CD4-positive, alpha-beta memory T cell (primary cell): ENCODE measurements at regions not wholly inside any gene's neighbourhood (a gene's known extent, or its start where the extent isn't known, plus 50 kb on each side); places are given as distances from the start of the nearest gene placed in this dataset.

Experiments
- CTCF ChIA-PET: fragments of 350-600 bp; sonication (Branson Sonifier 250); formaldehyde crosslinking; loops from one replicate; lab custom pipeline; 2021; ENCODE audit warnings: inconsistent platforms; ENCODE audit not compliant: partially characterized antibody; lab: Charles Lee
- POLR2A ChIA-PET: fragments of 350-600 bp; sonication (Branson Sonifier 250); formaldehyde crosslinking; loops from one replicate; lab custom pipeline; 2021; ENCODE audit not compliant: partially characterized antibody; lab: Charles Lee
- DNase-seq, 5 donors: peaks; one replicate each; pipeline versions ENCODE4 v3.0.0 to v3.0.0-alpha.2; 2020 to 2022; ENCODE audit warnings: mixed read lengths in 1 of 5
- H3K27ac ChIP-seq: one replicate; pipeline ENCODE4 v1.7.0; 2013; ENCODE audit warnings: low read depth, low read length
- H3K27me3 ChIP-seq: 2 replicates; pipeline ENCODE4 v1.7.0; 2013; ENCODE audit warnings: mild to moderate bottlenecking, low read length, moderate library complexity; ENCODE audit not compliant: insufficient read depth
- H3K36me3 ChIP-seq: 2 replicates; pipeline ENCODE4 v1.7.0; 2013; ENCODE audit warnings: mild to moderate bottlenecking, low read length, moderate library complexity; ENCODE audit not compliant: insufficient read depth
- H3K4me1 ChIP-seq: 2 replicates; pipeline ENCODE4 v1.7.0; 2013; ENCODE audit warnings: mild to moderate bottlenecking, low read length, moderate library complexity; ENCODE audit not compliant: insufficient read depth
- H3K4me3 ChIP-seq, 2 donors: one replicate each; pipeline ENCODE4 v1.7.0; 2013; ENCODE audit warnings: low read length in 2 of 2, mild to moderate bottlenecking in 1 of 2
- H3K9me3 ChIP-seq, 2 donors: one replicate each; pipeline ENCODE4 v1.7.0; 2013; ENCODE audit warnings: low read length in 2 of 2, control low read depth in 1 of 2; ENCODE audit not compliant: control insufficient read depth in 1 of 2
- H3K27ac Mint-ChIP-seq, 7 donors: one replicate each; pipeline ENCODE4 v1.8.0; 2020 to 2021; ENCODE audit warnings: mixed read lengths in 7 of 7, mild to moderate bottlenecking in 6 of 7, inconsistent platforms in 3 of 7, moderate library complexity in 3 of 7
- H3K27me3 Mint-ChIP-seq, 2 donors: one replicate each; pipeline ENCODE4 v1.8.0; 2020 to 2021; ENCODE audit warnings: mixed read lengths in 2 of 2
- H3K36me3 Mint-ChIP-seq, 2 donors: one replicate each; pipeline ENCODE4 v1.8.0; 2020 to 2021; ENCODE audit warnings: mixed read lengths in 2 of 2, inconsistent platforms in 1 of 2, mild to moderate bottlenecking in 1 of 2
- H3K4me1 Mint-ChIP-seq, 4 donors: one replicate each; pipeline ENCODE4 v1.8.0; 2020 to 2021; ENCODE audit warnings: mixed read lengths in 4 of 4, mild to moderate bottlenecking in 1 of 4
- H3K4me3 Mint-ChIP-seq, 8 donors: one replicate each; pipeline ENCODE4 v1.8.0; 2020 to 2021; ENCODE audit warnings: mixed read lengths in 8 of 8, mild to moderate bottlenecking in 7 of 8, moderate library complexity in 6 of 8, inconsistent platforms in 3 of 8
- H3K9me3 Mint-ChIP-seq, 8 donors: one replicate each; pipeline ENCODE4 v1.8.0; 2020 to 2021; ENCODE audit warnings: mixed read lengths in 8 of 8, mild to moderate bottlenecking in 5 of 8, inconsistent platforms in 3 of 8, moderate library complexity in 1 of 8
- intact Hi-C: fragments of 100-400 bp; cut with micrococcal nuclease; formaldehyde crosslinking; loops from one replicate; pipeline ENCODE4 v1.15.1; 2023

DNA sequence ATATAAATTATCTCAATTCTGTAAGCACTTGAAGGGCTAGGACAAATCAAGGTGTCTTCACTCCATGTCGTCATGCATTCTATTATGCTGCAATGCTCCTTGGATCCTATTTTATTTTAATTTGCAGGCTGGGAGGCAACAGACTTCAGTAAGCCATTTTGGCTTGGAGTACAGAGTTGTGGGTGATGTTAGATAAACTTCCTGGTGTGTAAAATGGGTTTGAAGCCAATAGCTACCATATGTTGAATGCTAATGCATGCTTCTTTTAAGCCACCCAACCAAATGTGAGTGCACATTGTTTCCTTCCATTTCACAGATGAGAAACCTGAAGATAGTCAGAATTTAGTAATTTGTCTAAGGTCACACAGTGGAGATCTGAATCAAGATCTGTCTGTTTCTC lies 482.8 kb downstream of the DISC1 start:
- DNase-seq = no peak
- H3K9me3 Mint-ChIP-seq = no peaks in the 10 kb centered on the region
- Histone ChIP-seq H3K9me3 (no peaks in the 10 kb centered on the region), H3K27me3 (no peaks in the 10 kb centered on the region), H3K4me3 (no peak overlapping the region), H3K36me3 (no peaks in the 10 kb centered on the region), H3K4me1 (no peaks in the 10 kb centered on the region), H3K27ac (no peak overlapping the region)
- H3K27me3 Mint-ChIP-seq = peaks cover 4 to 10% of the 10 kb centered on the region in 2 donors
- ChIA-PET POLR2A (no interaction called here), CTCF (no interaction called here)
- H3K4me1 Mint-ChIP-seq = no peaks in the 10 kb centered on the region
- no peak overlapping the region for H3K27ac Mint-ChIP-seq
- intact Hi-C loops = no loop called here
- no peak overlapping the region for H3K4me3 Mint-ChIP-seq
- H3K36me3 Mint-ChIP-seq = no peaks in the 10 kb centered on the region

DNA sequence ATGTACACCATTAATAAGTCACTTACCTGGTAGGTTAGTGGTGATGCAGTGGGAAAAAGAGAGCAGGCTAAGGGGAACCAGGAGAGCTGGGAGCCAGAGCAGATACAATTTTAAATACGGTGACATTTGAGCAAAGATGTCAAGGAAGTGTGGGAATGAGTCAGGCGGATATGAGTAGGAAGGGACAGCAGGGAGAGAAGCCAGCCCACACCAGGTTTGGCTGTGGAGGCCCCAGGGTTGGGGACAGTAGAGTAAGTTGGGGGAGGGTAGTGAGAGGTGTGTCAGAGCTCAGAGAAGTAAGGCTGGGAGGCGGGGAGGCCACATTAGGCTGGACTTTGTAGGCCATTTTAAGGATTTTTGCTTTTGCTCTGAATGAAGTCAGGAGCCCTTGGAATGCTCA lies 482.0 kb downstream of the DISC1 start:
- no peaks in the 10 kb centered on the region for H3K9me3 Mint-ChIP-seq

DNA sequence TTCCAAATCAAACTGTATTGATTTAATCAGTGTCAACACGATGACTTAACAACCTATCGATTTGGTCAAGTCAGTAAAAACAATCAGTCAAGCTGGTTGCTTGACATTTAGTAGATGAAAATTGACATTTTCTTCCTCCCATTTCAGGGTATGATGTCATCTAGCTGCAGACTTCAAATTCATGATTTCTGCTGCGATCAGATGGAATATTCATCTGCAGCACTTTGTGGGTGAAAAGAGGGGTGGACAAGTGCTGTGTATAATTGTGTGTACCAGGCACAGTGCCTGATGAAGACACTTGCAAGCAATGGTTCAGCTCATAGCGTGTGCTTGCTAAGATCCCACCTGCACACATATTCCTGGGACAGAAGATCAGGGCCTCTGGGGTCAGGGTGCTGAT lies 479.8 kb downstream of the DISC1 start:
- H3K9me3 Mint-ChIP-seq = no peaks in the 10 kb centered on the region
- no peak overlapping the region for H3K27ac Mint-ChIP-seq

More for the DNA sequence above, 482.0 kb downstream of the DISC1 start:
- Mint-ChIP-seq H3K36me3 (no peaks in the 10 kb centered on the region), H3K27ac (no peak overlapping the region), H3K4me3 (no peak overlapping the region), H3K4me1 (no peaks in the 10 kb centered on the region), H3K27me3 (peaks cover 4 to 10% of the 10 kb centered on the region in 2 donors)
- intact Hi-C loops = no loop called here
- H3K9me3 ChIP-seq = no peaks in the 10 kb centered on the region
- H3K36me3 ChIP-seq = no peaks in the 10 kb centered on the region
- CTCF ChIA-PET = no interaction called here
- no peaks in the 10 kb centered on the region for H3K4me1 ChIP-seq
- no peak overlapping the region for H3K27ac ChIP-seq
- POLR2A ChIA-PET = no interaction called here
- no peak overlapping the region for H3K4me3 ChIP-seq
- H3K27me3 ChIP-seq = no peaks in the 10 kb centered on the region
- DNase-seq = no peak

DNA sequence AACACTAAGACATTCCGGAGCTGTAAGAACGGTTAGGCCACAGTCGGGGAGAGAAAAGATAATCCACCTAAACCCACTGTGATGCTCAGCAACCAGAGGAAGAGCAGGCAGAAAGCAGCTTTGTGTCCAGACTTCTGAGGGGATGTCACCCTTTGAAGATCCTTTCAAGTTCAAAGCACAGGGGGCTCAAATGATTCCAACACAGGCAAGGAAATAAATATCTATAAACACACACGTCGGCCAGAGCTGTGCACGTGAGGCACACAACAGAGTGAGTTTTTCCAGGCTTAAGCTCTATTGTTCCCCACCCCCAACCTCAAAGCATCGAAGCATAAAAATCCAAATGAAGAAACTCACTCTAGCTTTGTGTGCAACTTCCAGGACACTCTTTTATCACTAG lies 479.0 kb downstream of the DISC1 start:
- CTCF ChIA-PET = interaction anchor here (1.4 kb wide), 1 partner anchor 12 kb away, joined by 3 read pairs; no protein-coding TSS in a partner anchor
- Mint-ChIP-seq H3K4me1 (no peaks in the 10 kb centered on the region), H3K36me3 (no peaks in the 10 kb centered on the region), H3K27me3 (peaks cover 0 to 8% of the 10 kb centered on the region in 2 donors), H3K27ac (peak overlapping the region in 2 of 7 donors; percentile 40 to 41), H3K4me3 (no peak overlapping the region), H3K9me3 (peaks cover 0 to 4% (median 0%) of the 10 kb centered on the region in 8 donors)
- no peaks in the 10 kb centered on the region for H3K27me3 ChIP-seq
- no peaks in the 10 kb centered on the region for H3K36me3 ChIP-seq
- no peak overlapping the region for H3K27ac ChIP-seq
- intact Hi-C loops = no loop called here
- H3K9me3 ChIP-seq = no peaks in the 10 kb centered on the region
- POLR2A ChIA-PET = no interaction called here
- no peak overlapping the region for H3K4me3 ChIP-seq
- no peak for DNase-seq
- no peaks in the 10 kb centered on the region for H3K4me1 ChIP-seq

More for the DNA sequence above, 479.8 kb downstream of the DISC1 start:
- Histone ChIP-seq H3K27ac (no peak overlapping the region), H3K4me1 (no peaks in the 10 kb centered on the region), H3K36me3 (no peaks in the 10 kb centered on the region), H3K27me3 (no peaks in the 10 kb centered on the region), H3K9me3 (no peaks in the 10 kb centered on the region), H3K4me3 (no peak overlapping the region)
- Mint-ChIP-seq H3K4me3 (no peak overlapping the region), H3K36me3 (no peaks in the 10 kb centered on the region), H3K27me3 (peaks cover 2 to 8% of the 10 kb centered on the region in 2 donors), H3K4me1 (no peaks in the 10 kb centered on the region)
- DNase-seq = no peak
- intact Hi-C loops = no loop called here
- ChIA-PET POLR2A (no interaction called here), CTCF (interaction anchor here (1.4 kb wide), 1 partner anchor 11 kb away, joined by 3 read pairs; no protein-coding TSS in a partner anchor)

DNA sequence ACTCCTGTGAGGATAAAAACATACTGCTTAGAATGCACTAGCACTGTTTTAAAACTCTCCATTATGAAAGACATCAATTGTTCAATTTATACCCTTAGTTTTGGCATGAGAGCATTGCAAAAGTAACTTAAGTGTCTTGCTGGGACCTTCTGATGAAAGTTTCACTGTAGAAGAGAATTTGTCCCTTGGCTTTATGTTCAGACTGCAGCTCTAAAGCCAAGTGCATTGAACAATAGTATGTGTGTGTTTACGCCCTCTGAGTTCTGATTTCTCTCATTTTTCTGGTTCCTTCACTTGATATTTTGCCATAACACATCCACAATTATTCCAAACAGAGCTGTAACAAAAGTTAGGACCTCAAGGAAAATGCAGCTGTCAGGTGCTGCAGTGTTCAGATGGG lies 474.6 kb downstream of the DISC1 start:
- peaks cover 0 to 7% of the 10 kb centered on the region in 2 donors for H3K36me3 Mint-ChIP-seq
- Histone ChIP-seq H3K4me3 (no peak overlapping the region), H3K27me3 (no peaks in the 10 kb centered on the region), H3K4me1 (no peaks in the 10 kb centered on the region), H3K36me3 (no peaks in the 10 kb centered on the region), H3K27ac (no peak overlapping the region), H3K9me3 (no peaks in the 10 kb centered on the region)
- POLR2A ChIA-PET = no interaction called here
- H3K4me3 Mint-ChIP-seq = no peak overlapping the region
- peaks cover 0 to 35% (median 12%) of the 10 kb centered on the region in 8 donors for H3K9me3 Mint-ChIP-seq
- H3K4me1 Mint-ChIP-seq = no peaks in the 10 kb centered on the region
- H3K27ac Mint-ChIP-seq = no peak overlapping the region
- CTCF ChIA-PET = interaction anchor here (0.7 kb wide), 1 partner anchor 63 kb away, joined by 3 read pairs; no protein-coding TSS in a partner anchor
- intact Hi-C loops = no loop called here
- no peak for DNase-seq
- peaks cover 4 to 7% of the 10 kb centered on the region in 2 donors for H3K27me3 Mint-ChIP-seq

DNA sequence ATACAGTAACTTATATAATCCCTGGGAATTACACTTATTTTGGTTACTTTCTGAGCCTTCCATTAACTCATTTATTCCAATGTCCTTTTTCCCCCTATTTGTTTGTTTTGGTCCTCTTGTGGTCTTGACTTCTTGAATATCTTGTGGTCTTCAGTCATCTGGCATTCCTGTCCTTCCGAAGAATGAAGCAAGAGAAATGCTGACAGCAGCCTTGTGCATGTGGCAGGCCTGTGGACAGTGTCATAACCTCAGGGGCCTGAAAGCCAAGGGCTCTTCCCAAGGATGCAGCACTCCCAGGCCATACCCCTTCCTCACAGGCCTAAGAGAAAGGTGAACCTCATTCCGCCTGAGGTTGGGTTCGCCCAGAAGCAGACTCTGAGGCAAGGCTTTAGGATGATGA lies 470.2 kb downstream of the DISC1 start:
- Histone ChIP-seq H3K27ac (no peak overlapping the region), H3K27me3 (no peaks in the 10 kb centered on the region), H3K36me3 (no peaks in the 10 kb centered on the region), H3K4me3 (no peak overlapping the region), H3K4me1 (no peaks in the 10 kb centered on the region), H3K9me3 (no peaks in the 10 kb centered on the region)
- POLR2A ChIA-PET = no interaction called here
- CTCF ChIA-PET = no interaction called here
- Mint-ChIP-seq H3K27me3 (peaks cover 4 to 7% of the 10 kb centered on the region in 2 donors), H3K36me3 (peaks cover 0 to 7% of the 10 kb centered on the region in 2 donors), H3K4me1 (no peaks in the 10 kb centered on the region), H3K4me3 (no peak overlapping the region), H3K27ac (no peak overlapping the region), H3K9me3 (peaks cover 0 to 35% (median 12%) of the 10 kb centered on the region in 8 donors)
- DNase-seq = no peak
- intact Hi-C loops = no loop called here
